HAP-1 (cell line): ENCODE measurements at regions not wholly inside any gene's neighbourhood (a gene's known extent, or its start where the extent isn't known, plus 50 kb on each side); places are given as distances from the start of the nearest gene placed in this dataset.

ENCODE experiments used
- DNase-seq, 2 experiments: peaks; one replicate each; pipeline ENCODE4 v3.0.0-alpha.2; 2016 to 2020; ENCODE audit warnings: low spot score in 2 of 2
- H3K27me3 ChIP-seq: fragments of 250-450 bp; sonication (Bioruptor Pico); 2 replicates; pipeline ENCODE4 v1.5.1; 2020; ENCODE audit warnings: low read depth, mild to moderate bottlenecking, moderate library complexity
- H3K36me3 ChIP-seq: fragments of 250-450 bp; sonication (Bioruptor Pico); replicated peaks from 2 replicates; pipeline ENCODE4 v1.5.1; 2020; ENCODE audit warnings: mild to moderate bottlenecking
- H3K4me1 ChIP-seq: fragments of 250-450 bp; sonication (Bioruptor Pico); 2 replicates; pipeline ENCODE4 v1.5.1; 2020; ENCODE audit warnings: mild to moderate bottlenecking
- H3K4me3 ChIP-seq: fragments of 250-450 bp; sonication (Bioruptor Pico); 2 replicates; pipeline ENCODE4 v1.5.1; 2020; ENCODE audit warnings: mild to moderate bottlenecking, moderate library complexity
- H3K9me3 ChIP-seq: fragments of 250-450 bp; sonication (Bioruptor Pico); 2 replicates; pipeline ENCODE4 v1.5.1; 2020; ENCODE audit warnings: mild to moderate bottlenecking, moderate library complexity
- in situ Hi-C: fragments of 300-500 bp; cut with MboI; formaldehyde crosslinking; loops from 3 replicates; pipeline ENCODE4 v1.14.3; 2020; ENCODE audit warnings: low sequenced_read_pairs, inconsistent platforms, mixed read lengths

GRCh38 chr2:128376241-128377041, 57.8 kb upstream of the HS6ST1 start:
- H3K4me3 ChIP-seq: no peak overlapping the region
- in situ Hi-C loops: no loop called here
- DNase-seq: no peak
- no peaks in the 10 kb centered on the region for H3K36me3 ChIP-seq
- H3K4me1 ChIP-seq: peaks cover 11% of the 10 kb centered on the region
- no peaks in the 10 kb centered on the region for H3K27me3 ChIP-seq
- H3K9me3 ChIP-seq: no peaks in the 10 kb centered on the region

GRCh38 chr2:128377071-128377910, 58.6 kb upstream of the HS6ST1 start:
- H3K4me3 ChIP-seq: no peak overlapping the region
- H3K9me3 ChIP-seq: no peaks in the 10 kb centered on the region
- H3K27me3 ChIP-seq: no peaks in the 10 kb centered on the region
- DNase-seq: peak in 1 of 2 experiments; percentile 5
- H3K36me3 ChIP-seq: no peaks in the 10 kb centered on the region
- in situ Hi-C loops: no loop called here
- peaks cover 11% of the 10 kb centered on the region for H3K4me1 ChIP-seq

- peaks cover 11% of the 10 kb centered on the region for H3K4me1 ChIP-seq
- in situ Hi-C loops: no loop called here
- H3K9me3 ChIP-seq: no peaks in the 10 kb centered on the region
- H3K27me3 ChIP-seq: no peaks in the 10 kb centered on the region
- peak in 1 of 2 experiments; percentile 4 for DNase-seq
- no peaks in the 10 kb centered on the region for H3K36me3 ChIP-seq
- no peak overlapping the region for H3K4me3 ChIP-seq
These were observed 59.8 kb upstream of the HS6ST1 start for GRCh38 chr2:128378231-128379020.

- in situ Hi-C loops: no loop called here
- Histone ChIP-seq H3K4me1 (peaks cover 11% of the 10 kb centered on the region), H3K9me3 (no peaks in the 10 kb centered on the region), H3K4me3 (no peak overlapping the region), H3K27me3 (no peaks in the 10 kb centered on the region), H3K36me3 (no peaks in the 10 kb centered on the region)
- DNase-seq: peak; percentile 44 to 61
These were observed 60.6 kb upstream of the HS6ST1 start for GRCh38 chr2:128379021-128380015.

- H3K4me3 ChIP-seq: no peak overlapping the region
- H3K4me1 ChIP-seq: peaks cover 11% of the 10 kb centered on the region
- no peaks in the 10 kb centered on the region for H3K27me3 ChIP-seq
- H3K9me3 ChIP-seq: no peaks in the 10 kb centered on the region
- peak in 1 of 2 experiments; percentile 4 for DNase-seq
- in situ Hi-C loops: no loop called here
- no peaks in the 10 kb centered on the region for H3K36me3 ChIP-seq
These were observed 61.6 kb upstream of the HS6ST1 start for GRCh38 chr2:128380061-128380889.

GRCh38 chr2:128380961-128381938, 62.6 kb upstream of the HS6ST1 start:
- H3K4me3 ChIP-seq: no peak overlapping the region
- peak in 1 of 2 experiments; percentile 6 for DNase-seq
- in situ Hi-C loops: no loop called here

GRCh38 chr2:128384446-128384845, 65.8 kb upstream of the HS6ST1 start:
- no peak for DNase-seq
- Histone ChIP-seq H3K9me3 (no peaks in the 10 kb centered on the region), H3K4me3 (no peak overlapping the region), H3K4me1 (peaks cover 7% of the 10 kb centered on the region), H3K27me3 (no peaks in the 10 kb centered on the region), H3K36me3 (no peaks in the 10 kb centered on the region)
- in situ Hi-C loops: no loop called here

More at GRCh38 chr2:128380961-128381938, 62.6 kb upstream of the HS6ST1 start:
- Histone ChIP-seq H3K27me3 (no peaks in the 10 kb centered on the region), H3K36me3 (no peaks in the 10 kb centered on the region), H3K4me1 (peaks cover 11% of the 10 kb centered on the region), H3K9me3 (no peaks in the 10 kb centered on the region)

GRCh38 chr2:128384956-128385355, 66.3 kb upstream of the HS6ST1 start:
- Histone ChIP-seq H3K4me1 (peaks cover 5% of the 10 kb centered on the region; the same call in 1 of the 2 replicates), H3K4me3 (no peak overlapping the region)
- DNase-seq: peak in 1 of 2 experiments; percentile 3

GRCh38 chr2:128385365-128385764, 66.7 kb upstream of the HS6ST1 start:
- Histone ChIP-seq H3K4me3 (no peak overlapping the region), H3K4me1 (peaks cover 5% of the 10 kb centered on the region; the same call in 1 of the 2 replicates), H3K9me3 (no peaks in the 10 kb centered on the region), H3K27me3 (no peaks in the 10 kb centered on the region), H3K36me3 (no peaks in the 10 kb centered on the region)
- DNase-seq: no peak
- in situ Hi-C loops: no loop called here

More at GRCh38 chr2:128384956-128385355, 66.3 kb upstream of the HS6ST1 start:
- in situ Hi-C loops: no loop called here
- H3K36me3 ChIP-seq: no peaks in the 10 kb centered on the region
- H3K27me3 ChIP-seq: no peaks in the 10 kb centered on the region
- H3K9me3 ChIP-seq: no peaks in the 10 kb centered on the region

GRCh38 chr2:128386066-128386465, 67.4 kb upstream of the HS6ST1 start:
- H3K4me3 ChIP-seq: no peak overlapping the region
- H3K36me3 ChIP-seq: no peaks in the 10 kb centered on the region
- no peaks in the 10 kb centered on the region for H3K9me3 ChIP-seq
- DNase-seq: no peak
- no peaks in the 10 kb centered on the region for H3K27me3 ChIP-seq
- in situ Hi-C loops: no loop called here
- H3K4me1 ChIP-seq: peaks cover 5% of the 10 kb centered on the region; the same call in 1 of the 2 replicates

- no peak for DNase-seq
These were observed 69.9 kb upstream of the HS6ST1 start for GRCh38 chr2:128388499-128388941.

More at GRCh38 chr2:128388499-128388941, 69.9 kb upstream of the HS6ST1 start:
- Histone ChIP-seq H3K9me3 (no peaks in the 10 kb centered on the region), H3K27me3 (no peaks in the 10 kb centered on the region), H3K4me1 (peaks cover 5% of the 10 kb centered on the region; the same call in 1 of the 2 replicates), H3K36me3 (no peaks in the 10 kb centered on the region), H3K4me3 (no peak overlapping the region)
- in situ Hi-C loops: no loop called here
